ENCODE measurements at regions not wholly inside any gene's neighbourhood (a gene's known extent, or its start where the extent isn't known, plus 50 kb on each side); places are given as distances from the start of the nearest gene placed in this dataset.

- no peak for DNase-seq (ENCODE audit: low spot score)
Observed at GRCh38 chr16:86199182-86199581, 300.2 kb downstream of the IRF8 start.

GRCh38 chr16:86199871-86200695 is 301.1 kb downstream of the IRF8 start:
- no peak for DNase-seq (ENCODE audit: low spot score)

- DNase-seq (ENCODE audit: low spot score), result no peak
Observed at GRCh38 chr16:86200722-86201121, 301.8 kb downstream of the IRF8 start.

- DNase-seq (ENCODE audit: low spot score), result no peak
Observed at GRCh38 chr16:86201746-86202145, 302.8 kb downstream of the IRF8 start.

- no peak for DNase-seq (ENCODE audit: low spot score)
Observed at GRCh38 chr16:86202267-86202666, 303.3 kb downstream of the IRF8 start.

- DNase-seq (ENCODE audit: low spot score), result no peak
Observed at GRCh38 chr16:86202760-86203426, 303.9 kb downstream of the IRF8 start.

GRCh38 chr16:86203557-86204275 is 304.8 kb downstream of the IRF8 start:
- no peak for DNase-seq (ENCODE audit: low spot score)

GRCh38 chr16:86205521-86206245 is 304.6 kb upstream of the FOXF1 start:
- DNase-seq (ENCODE audit: low spot score), result no peak

- no peak for DNase-seq (ENCODE audit: low spot score)
Observed at GRCh38 chr16:86207350-86207749, 303.0 kb upstream of the FOXF1 start.

GRCh38 chr16:86209202-86209601 is 301.1 kb upstream of the FOXF1 start:
- no peak for DNase-seq (ENCODE audit: low spot score)

- DNase-seq (ENCODE audit: low spot score), result no peak
Observed at GRCh38 chr16:86210403-86211193, 299.7 kb upstream of the FOXF1 start.

GRCh38 chr16:86211265-86211664 is 299.1 kb upstream of the FOXF1 start:
- DNase-seq (ENCODE audit: low spot score), result no peak

GRCh38 chr16:86211800-86212199 is 298.5 kb upstream of the FOXF1 start:
- DNase-seq (ENCODE audit: low spot score), result no peak

GRCh38 chr16:86212706-86213436 is 297.5 kb upstream of the FOXF1 start:
- DNase-seq (ENCODE audit: low spot score), result peak; percentile 40

- peak; percentile 42 for DNase-seq (ENCODE audit: low spot score)
Observed at GRCh38 chr16:86213437-86214205, 296.7 kb upstream of the FOXF1 start.

GRCh38 chr16:86214326-86215232 is 295.7 kb upstream of the FOXF1 start:
- peak; percentile 49 for DNase-seq (ENCODE audit: low spot score)

GRCh38 chr16:86215233-86215978 is 294.9 kb upstream of the FOXF1 start:
- no peak for DNase-seq (ENCODE audit: low spot score)

GRCh38 chr16:86215979-86216585 is 294.2 kb upstream of the FOXF1 start:
- DNase-seq (ENCODE audit: low spot score), result peak; percentile 25

Data from pons (tissue), 1 donor.